22Rv1 (cell line): ENCODE measurements at regions not wholly inside any gene's neighbourhood (a gene's known extent, or its start where the extent isn't known, plus 50 kb on each side); places are given as distances from the start of the nearest gene placed in this dataset.

Experiments used
- CTCF ChIP-seq: fragments of 450-650 bp; IDR thresholded peaks from 2 replicates; pipeline ENCODE4 v1.5.1; 2017; ENCODE audit warnings: mild to moderate bottlenecking
- ZFX ChIP-seq: fragments of 450-650 bp; IDR thresholded peaks from 2 replicates; pipeline ENCODE4 v1.6.1; 2017; ENCODE audit warnings: antibody characterized with exemption, borderline replicate concordance

- TF ChIP-seq CTCF, result no peak
- TF ChIP-seq ZFX, result no peak
Measured at GRCh38 chr12:84174115-84174514, 738.5 kb downstream of the SLC6A15 start.
